HUDEP-2 (cell line): ENCODE measurements at regions not wholly inside any gene's neighbourhood (a gene's known extent, or its start where the extent isn't known, plus 50 kb on each side); places are given as distances from the start of the nearest gene placed in this dataset.

Experiments
- DNase-seq, 76 experiments: peaks; one replicate each; lab custom pipeline; 2025; ENCODE audit not compliant: unreplicated experiment in 76 of 76; lab: John Stamatoyannopoulos, UW

DNA sequence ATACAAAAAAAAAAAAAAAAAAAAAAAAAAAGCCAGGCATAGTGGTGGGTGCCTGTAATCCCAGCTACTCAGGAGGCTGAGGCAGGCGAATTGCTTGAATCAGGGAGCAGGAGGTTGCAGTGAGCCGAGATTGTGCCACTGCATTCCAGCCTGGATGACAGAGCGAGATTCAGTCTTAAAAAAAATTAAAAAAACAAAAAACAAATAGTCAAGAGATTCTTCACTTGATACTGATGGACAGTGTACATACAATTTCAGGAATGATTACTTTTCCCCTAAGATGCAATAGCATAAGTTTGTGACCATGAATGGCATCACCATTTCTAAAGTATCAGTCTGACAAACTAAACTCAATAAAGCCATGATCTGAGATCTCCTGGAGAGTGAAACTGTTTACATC, 60.8 kb upstream of the IVNS1ABP start:
- DNase-seq = no peak

DNA sequence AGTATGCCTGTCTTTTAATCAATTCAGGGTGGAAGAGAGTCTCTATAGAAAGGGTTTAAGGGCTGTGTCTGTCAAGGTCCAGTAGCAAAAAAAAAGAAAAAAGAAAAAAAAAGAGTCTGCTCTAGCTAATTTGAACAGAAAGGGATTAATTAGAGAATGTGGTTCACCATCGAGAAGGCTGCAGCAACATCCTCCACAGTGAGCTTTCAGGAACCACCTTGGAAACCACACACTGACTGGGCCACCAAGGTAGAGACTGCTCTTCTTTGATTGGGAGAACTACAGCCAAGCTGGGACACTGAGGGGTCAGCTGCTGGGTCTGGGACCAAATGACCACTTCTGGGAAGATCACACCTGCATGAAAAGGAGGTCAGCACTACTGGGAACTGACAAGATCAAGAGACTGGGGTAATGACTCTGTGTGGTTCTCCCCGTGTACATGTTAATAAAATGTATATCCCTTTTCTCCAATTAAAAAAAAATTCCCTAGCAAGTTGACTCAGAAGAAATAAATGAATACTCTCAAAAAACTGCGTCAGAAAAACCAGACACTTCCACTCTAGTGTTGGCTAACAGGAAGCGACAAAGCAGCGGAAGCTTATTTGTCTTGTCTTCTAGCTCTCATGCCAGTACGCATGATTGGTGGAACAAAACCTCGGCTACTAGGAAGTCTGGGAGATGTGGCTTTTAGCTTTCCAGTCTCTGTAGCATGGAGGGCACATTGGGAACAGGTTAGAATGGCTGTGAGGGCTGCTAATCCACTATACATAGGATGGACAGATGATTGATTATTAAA, 60.0 kb upstream of the IVNS1ABP start:
- no peak for DNase-seq

DNA sequence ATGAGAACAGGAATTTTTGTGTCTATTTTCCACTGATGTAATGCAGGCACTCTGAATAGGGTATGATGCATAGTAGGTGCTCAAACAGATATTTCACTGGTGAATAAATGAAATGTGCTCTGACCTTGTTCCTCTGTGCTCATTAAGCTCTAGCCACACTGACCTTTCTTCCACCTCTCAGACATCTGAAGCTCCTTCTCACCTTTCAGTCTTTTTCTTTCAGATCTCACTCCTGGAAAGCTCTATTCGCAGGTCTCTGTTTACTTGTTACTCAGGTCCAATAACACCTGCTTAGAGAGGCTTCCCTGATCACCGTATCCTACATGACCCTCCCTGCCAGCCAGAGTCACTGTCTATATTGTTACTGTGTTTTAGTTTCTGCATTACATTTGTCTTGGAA, 59.2 kb upstream of the IVNS1ABP start:
- DNase-seq = no peak

DNA sequence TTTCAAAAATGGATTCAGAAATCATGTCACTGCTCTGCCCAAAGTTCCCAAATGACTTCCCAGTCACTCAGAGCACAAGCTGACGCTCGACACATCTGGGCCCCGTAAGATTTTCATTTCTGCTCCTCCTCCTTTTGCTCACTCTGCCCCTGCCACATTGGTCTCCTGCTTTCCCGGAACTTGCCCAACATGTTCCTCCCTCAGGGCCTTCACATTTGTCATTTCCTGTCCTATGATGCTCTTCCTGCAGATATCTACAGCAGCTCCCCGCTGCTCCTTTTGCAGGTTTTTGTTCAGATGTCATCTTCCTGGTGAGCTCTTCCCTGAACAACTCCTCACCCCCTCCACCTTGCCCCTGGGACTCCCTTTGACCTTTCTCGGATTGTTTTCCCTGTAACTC, 58.5 kb upstream of the IVNS1ABP start:
- DNase-seq = no peak

DNA sequence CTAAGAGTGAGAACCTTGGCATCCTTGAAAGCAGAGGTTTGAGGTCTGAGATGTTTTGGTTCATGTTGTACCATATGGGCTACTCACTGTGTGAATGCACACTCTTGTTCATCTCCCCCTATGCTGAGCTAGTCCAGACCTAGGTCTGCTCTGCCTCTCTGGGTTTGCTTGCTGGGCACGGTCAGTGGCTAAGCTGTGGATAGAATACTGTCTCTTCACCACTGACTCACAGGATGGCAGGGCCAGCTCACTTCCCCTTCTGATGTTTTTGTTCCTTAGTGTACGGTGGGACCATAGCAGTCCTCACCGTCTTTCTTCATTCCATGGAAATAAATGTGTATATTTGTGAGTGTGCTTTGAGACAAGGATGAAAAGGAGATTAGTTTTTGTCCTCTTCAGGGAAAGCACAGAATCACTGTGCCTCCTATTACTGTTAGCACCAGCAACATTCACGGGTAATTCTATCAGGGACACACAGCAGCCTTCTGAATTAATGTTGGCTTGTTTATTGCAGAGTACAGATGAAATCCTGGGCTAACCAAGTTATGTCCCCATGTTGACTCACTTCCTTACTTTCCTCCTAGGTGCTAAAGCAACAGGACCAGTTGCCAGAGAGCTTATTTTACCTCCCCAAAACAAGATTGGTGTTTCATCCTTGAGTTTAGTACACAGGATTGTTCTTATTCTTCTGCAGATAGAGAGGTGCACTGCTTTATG, 56.9 kb upstream of the IVNS1ABP start:
- no peak for DNase-seq

DNA sequence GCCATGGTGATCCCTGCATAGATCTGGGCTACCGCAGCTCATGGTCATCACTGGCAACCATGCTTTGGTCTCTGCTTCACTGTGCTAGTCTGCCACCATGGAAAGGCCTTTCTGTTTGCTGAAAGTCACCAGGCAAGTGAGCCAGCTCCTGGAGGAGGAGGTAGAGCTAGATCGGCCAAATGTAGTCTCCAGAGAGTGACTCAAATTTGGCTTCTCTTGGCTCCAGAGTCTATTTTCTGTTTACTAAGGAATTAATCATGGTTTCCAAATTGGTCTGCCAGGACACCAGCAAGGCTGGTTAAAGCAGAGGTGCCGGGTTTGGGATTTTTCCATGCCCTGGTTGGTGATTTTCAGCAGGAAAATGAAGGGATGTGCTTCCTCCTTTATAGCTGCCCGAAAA, 52.7 kb upstream of the IVNS1ABP start:
- no peak for DNase-seq

DNA sequence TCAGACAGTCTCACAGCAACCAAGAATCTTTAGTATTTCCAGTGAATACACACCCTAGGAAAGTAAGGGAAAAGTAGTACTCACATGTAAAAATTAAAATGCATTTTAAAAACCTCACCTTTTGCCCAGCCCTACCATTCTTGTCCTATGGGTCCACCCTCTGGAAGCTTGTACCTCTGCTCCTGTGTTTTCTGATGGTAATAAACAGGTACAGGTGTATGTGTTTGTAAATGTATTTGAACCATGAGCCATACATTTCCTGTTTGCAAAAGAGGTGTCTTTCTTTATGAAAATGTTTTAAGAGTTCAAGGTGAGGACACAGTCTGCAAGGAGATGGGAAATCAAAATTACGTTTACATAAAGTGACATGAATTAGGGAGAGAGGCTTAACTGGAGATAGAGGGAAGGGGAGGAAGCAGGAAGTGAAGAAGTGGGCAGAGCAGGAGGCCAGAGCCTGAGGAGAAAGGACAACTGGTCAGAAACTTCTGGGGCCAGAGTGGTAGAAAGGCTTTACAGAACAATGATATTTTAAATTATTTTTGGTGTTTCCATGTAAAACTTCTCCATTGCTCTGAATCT, 52.0 kb upstream of the IVNS1ABP start:
- no peak for DNase-seq

DNA sequence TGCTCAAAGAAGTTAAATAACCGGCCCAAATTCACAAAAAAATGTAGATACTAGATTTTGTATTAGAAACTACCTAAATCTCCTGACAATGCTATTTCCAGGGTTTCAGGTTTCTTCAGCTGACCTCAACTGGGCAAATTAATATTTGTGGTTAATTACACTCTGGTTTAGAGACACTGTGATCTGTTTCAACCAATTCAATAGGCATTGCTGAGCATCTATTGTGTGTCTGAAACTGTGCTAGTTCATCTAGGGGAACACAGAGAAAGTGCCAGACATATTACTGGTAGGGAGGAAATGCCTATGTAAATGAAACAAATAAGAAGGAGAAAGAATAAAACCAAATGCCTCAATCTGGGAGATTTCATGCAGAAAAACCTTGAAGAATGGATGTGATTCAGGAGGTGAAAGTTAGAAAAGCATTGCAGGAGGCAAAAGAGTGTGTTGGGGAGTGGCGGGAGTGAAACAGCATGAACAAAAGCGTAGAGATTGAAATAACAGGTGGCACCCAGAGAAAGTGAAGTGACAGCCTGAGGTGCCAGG, 51.3 kb upstream of the IVNS1ABP start:
- no peak for DNase-seq

DNA sequence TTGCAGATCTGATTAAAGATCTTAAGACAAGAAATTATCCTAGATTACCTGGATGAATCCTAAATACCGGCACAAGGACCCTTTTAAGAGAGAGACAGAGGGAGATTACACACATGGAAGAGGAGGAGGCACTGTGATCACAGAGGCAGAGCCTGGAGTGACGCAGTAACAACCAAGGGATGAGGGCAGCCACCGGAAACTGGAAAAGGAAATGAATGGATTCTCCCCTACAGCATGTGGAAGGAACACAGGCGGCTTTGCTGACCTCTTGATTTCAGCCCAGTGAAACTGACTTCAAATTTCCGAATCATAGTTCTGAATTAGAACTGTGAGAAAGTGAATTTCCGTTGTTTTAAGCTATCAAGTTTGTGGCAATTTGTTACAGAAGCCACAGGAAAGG, 50.2 kb upstream of the IVNS1ABP start:
- no peak for DNase-seq
